GM12878 (cell line): ENCODE measurements at regions not wholly inside any gene's neighbourhood (a gene's known extent, or its start where the extent isn't known, plus 50 kb on each side); places are given as distances from the start of the nearest gene placed in this dataset.

Experiments
- ATAC-seq: fragments of 200-7000 bp; cut with Tn5 transposase; 3 replicates; pipeline ENCODE4 v1.9.1; 2020; ENCODE audit warnings: mild to moderate bottlenecking, moderate library complexity
- BruUV-seq: library from RNA; stranded (reverse); fragments of 400-500 nt; replicated peaks from 2 replicates; lab custom pipeline; 2021; lab: Mats Ljungman, UMichigan
- CTCF ChIA-PET: fragments of 300-600 bp; sonication (Branson Sonifier 250); formaldehyde crosslinking; extraction: SDS; loops from one replicate; lab custom pipeline; 2021; ENCODE audit warnings: inconsistent platforms; lab: Yijun Ruan, JAX
- POLR2A ChIA-PET: fragments of 350-600 bp; formaldehyde crosslinking; extraction: SDS; loops from one replicate; lab custom pipeline; 2021; ENCODE audit warnings: inconsistent platforms; lab: Charles Lee
- RAD21 ChIA-PET: fragments of 300-600 bp; sonication (Branson Sonifier 250); formaldehyde crosslinking; loops from one replicate; lab custom pipeline; 2023; ENCODE audit warnings: antibody characterized with exemption; ENCODE audit not compliant: unreplicated experiment; lab: Charles Lee
- SMC1A ChIA-PET: fragments of 300-600 bp; sonication (Branson Sonifier 250); formaldehyde crosslinking; loops from one replicate; lab custom pipeline; 2023; ENCODE audit not compliant: unreplicated experiment, uncharacterized antibody; lab: Charles Lee
- DNase-seq: peaks from one replicate; pipeline ENCODE4 v3.0.0-alpha.2; 2011; ENCODE audit warnings: low read depth, low spot score
- FAIRE-seq: peaks from 3 replicates; lab custom pipeline; 2011; peaks lifted over from hg19 to GRCh38; lab: Jason Lieb, UNC
- H2AFZ ChIP-seq: 2 replicates; pipeline ENCODE4 v1.6.0; 2011; ENCODE audit warnings: low read depth, low read length, control low read depth; ENCODE audit not compliant: control insufficient read depth
- H3K27ac ChIP-seq: 2 replicates; pipeline ENCODE4 v1.5.1; 2011; ENCODE audit warnings: control low read depth; ENCODE audit not compliant: control insufficient read depth, insufficient read depth
- H3K27me3 ChIP-seq, 2 experiments: replicated peaks in 1 of 2; 2 replicates each; pipeline versions ENCODE4 v1.6.0 to v1.6.1; 2011; ENCODE audit warnings: low read length in 1 of 2; ENCODE audit not compliant: control insufficient read depth in 2 of 2, insufficient read depth in 2 of 2
- H3K36me3 ChIP-seq, 2 experiments: 2 replicates each; pipeline ENCODE4 v1.5.1; 2011; ENCODE audit warnings: low read length in 1 of 2; ENCODE audit not compliant: control insufficient read depth in 2 of 2, insufficient read depth in 2 of 2
- H3K4me1 ChIP-seq: 2 replicates; pipeline ENCODE4 v1.6.1; 2011; ENCODE audit warnings: mild to moderate bottlenecking, low read length, moderate library complexity, mixed read lengths; ENCODE audit not compliant: control insufficient read depth, insufficient read depth
- H3K4me2 ChIP-seq: 2 replicates; pipeline ENCODE4 v1.6.0; 2011; ENCODE audit warnings: control low read depth; ENCODE audit not compliant: control insufficient read depth, insufficient read depth
- H3K4me3 ChIP-seq: fragments of 200-600 bp; sonication (generic); 2 replicates; pipeline ENCODE4 v1.5.1; 2016
- H3K79me2 ChIP-seq: 2 replicates; pipeline ENCODE4 v1.6.0; 2011; ENCODE audit warnings: low read length; ENCODE audit not compliant: control insufficient read depth, insufficient read depth
- H3K9ac ChIP-seq: 2 replicates; pipeline ENCODE4 v1.8.0; 2011; ENCODE audit warnings: low read length, control low read depth, mixed read lengths; ENCODE audit not compliant: control insufficient read depth, insufficient read depth
- H3K9me3 ChIP-seq: replicated peaks from 3 replicates; pipeline ENCODE4 v1.5.1; 2011; ENCODE audit warnings: mild to moderate bottlenecking, low read length; ENCODE audit not compliant: control insufficient read depth, insufficient read depth
- H4K20me1 ChIP-seq: 2 replicates; pipeline ENCODE4 v1.6.0; 2011; ENCODE audit not compliant: control insufficient read depth, insufficient read depth
- BACH1 ChIP-seq: fragments of 450-650 bp; IDR thresholded peaks from 2 replicates; pipeline ENCODE4 v1.6.1; 2017; ENCODE audit warnings: mild to moderate bottlenecking, borderline replicate concordance
- CEBPB ChIP-seq, 2 experiments: fragments of 150-350 bp in 1 of 2; IDR thresholded peaks; 2 replicates each; pipeline ENCODE4 v1.6.1; 2012 to 2014; ENCODE audit warnings: low read depth in 2 of 2, low read length in 2 of 2, borderline replicate concordance in 1 of 2, inconsistent platforms in 1 of 2
- EED ChIP-seq: sonication (generic); IDR thresholded peaks from 2 replicates; pipeline ENCODE4 v1.6.1; 2016; ENCODE audit warnings: antibody characterized with exemption, low read depth
- HDAC6 ChIP-seq: fragments of 200-600 bp; sonication (generic); IDR thresholded peaks from one replicate; pipeline ENCODE4 v1.8.0; 2017; ENCODE audit warnings: antibody characterized with exemption; ENCODE audit not compliant: unreplicated experiment
- KAT2A ChIP-seq: conservative IDR thresholded peaks from 2 replicates; pipeline ENCODE4 v1.6.1; 2011; ENCODE audit warnings: low read depth, low read length; ENCODE audit not compliant: control insufficient read depth
- MEF2B ChIP-seq: fragments of 450-650 bp; IDR thresholded peaks from 2 replicates; pipeline ENCODE4 v1.6.1; 2018; ENCODE audit warnings: mild to moderate bottlenecking, moderate library complexity; ENCODE audit not compliant: partially characterized antibody, poor library complexity, severe bottlenecking
- NFIC ChIP-seq: IDR thresholded peaks from 2 replicates; pipeline ENCODE4 v1.6.1; 2012; ENCODE audit warnings: low read depth, mild to moderate bottlenecking, inconsistent platforms, low read length, moderate library complexity
- PAX5 ChIP-seq: IDR thresholded peaks from 2 replicates; pipeline ENCODE4 v1.6.1; 2011; ENCODE audit warnings: low read depth, low read length, borderline replicate concordance
- RCOR1 ChIP-seq: conservative IDR thresholded peaks from 2 replicates; pipeline ENCODE4 v1.6.1; 2012; ENCODE audit warnings: low read depth, low read length, improper control_type of control experiment
- SPI1 ChIP-seq: IDR thresholded peaks from 2 replicates; pipeline ENCODE4 v1.6.1; 2011; ENCODE audit warnings: low read depth, mild to moderate bottlenecking, low read length, moderate library complexity, borderline replicate concordance; ENCODE audit not compliant: insufficient read depth
- SUZ12 ChIP-seq: fragments of 200-600 bp; sonication (generic); IDR thresholded peaks from one replicate; pipeline ENCODE4 v1.6.1; 2018; ENCODE audit warnings: antibody characterized with exemption, mild to moderate bottlenecking; ENCODE audit not compliant: unreplicated experiment
- TBL1XR1 ChIP-seq: IDR thresholded peaks from 2 replicates; pipeline ENCODE4 v1.6.1; 2012; ENCODE audit warnings: low read depth, low read length, improper control_type of control experiment
- TCF7 ChIP-seq: IDR thresholded peaks from 2 replicates; pipeline ENCODE4 v1.6.1; 2014; ENCODE audit warnings: antibody characterized with exemption, borderline replicate concordance
- ZNF207 ChIP-seq: fragments of 450-650 bp; IDR thresholded peaks from 2 replicates; pipeline ENCODE4 v1.6.1; 2014; ENCODE audit warnings: antibody characterized with exemption, mild to moderate bottlenecking, borderline replicate concordance
- in situ Hi-C: fragments of 300-500 bp; cut with MboI; formaldehyde crosslinking; loops from 9 replicates; pipeline ENCODE4 v1.14.3; 2018; ENCODE audit warnings: mixed read lengths
- intact Hi-C: fragments of 100-400 bp; cut with micrococcal nuclease; formaldehyde crosslinking; loops from one replicate; pipeline ENCODE4 v1.14.2; 2022; ENCODE audit not compliant: unreplicated experiment
- TF ChIP-seq, protein P1 (sequence below): IDR thresholded peaks from 2 replicates; pipeline ENCODE4 v1.6.1; 2012; ENCODE audit warnings: low read depth, low read length, improper control_type of control experiment
- TF ChIP-seq, protein P2 (sequence below): fragments of 450-650 bp; IDR thresholded peaks from 2 replicates; pipeline ENCODE4 v1.6.1; 2017; ENCODE audit warnings: mild to moderate bottlenecking, moderate library complexity
- TF ChIP-seq, protein P3 (sequence below): IDR thresholded peaks from 2 replicates; pipeline ENCODE4 v1.6.1; 2012; ENCODE audit warnings: low read length, inconsistent platforms

DNA sequence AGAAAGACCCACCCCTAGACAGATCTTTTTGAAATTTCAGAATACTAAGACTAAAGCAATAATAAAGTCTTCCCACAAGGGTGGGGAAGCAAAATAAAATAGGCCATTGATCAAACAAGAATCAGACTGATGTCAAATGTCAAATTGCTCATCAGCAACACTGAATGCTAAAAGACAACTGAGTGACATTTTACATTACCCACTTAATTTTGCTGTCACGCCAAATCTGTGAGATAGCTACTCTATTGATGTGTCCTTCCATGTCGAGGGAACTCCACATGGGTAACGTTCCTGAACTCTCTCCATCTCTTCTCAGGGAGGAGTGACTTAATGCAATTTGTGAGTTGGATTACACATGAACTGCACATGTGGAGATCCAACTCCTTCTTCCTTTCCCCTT, 271.7 kb upstream of the CAMK1G start (continued):
- TF ChIP-seq, protein P1, sequence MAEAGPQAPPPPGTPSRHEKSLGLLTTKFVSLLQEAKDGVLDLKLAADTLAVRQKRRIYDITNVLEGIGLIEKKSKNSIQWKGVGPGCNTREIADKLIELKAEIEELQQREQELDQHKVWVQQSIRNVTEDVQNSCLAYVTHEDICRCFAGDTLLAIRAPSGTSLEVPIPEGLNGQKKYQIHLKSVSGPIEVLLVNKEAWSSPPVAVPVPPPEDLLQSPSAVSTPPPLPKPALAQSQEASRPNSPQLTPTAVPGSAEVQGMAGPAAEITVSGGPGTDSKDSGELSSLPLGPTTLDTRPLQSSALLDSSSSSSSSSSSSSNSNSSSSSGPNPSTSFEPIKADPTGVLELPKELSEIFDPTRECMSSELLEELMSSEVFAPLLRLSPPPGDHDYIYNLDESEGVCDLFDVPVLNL: no peak
- TF ChIP-seq, protein P2, sequence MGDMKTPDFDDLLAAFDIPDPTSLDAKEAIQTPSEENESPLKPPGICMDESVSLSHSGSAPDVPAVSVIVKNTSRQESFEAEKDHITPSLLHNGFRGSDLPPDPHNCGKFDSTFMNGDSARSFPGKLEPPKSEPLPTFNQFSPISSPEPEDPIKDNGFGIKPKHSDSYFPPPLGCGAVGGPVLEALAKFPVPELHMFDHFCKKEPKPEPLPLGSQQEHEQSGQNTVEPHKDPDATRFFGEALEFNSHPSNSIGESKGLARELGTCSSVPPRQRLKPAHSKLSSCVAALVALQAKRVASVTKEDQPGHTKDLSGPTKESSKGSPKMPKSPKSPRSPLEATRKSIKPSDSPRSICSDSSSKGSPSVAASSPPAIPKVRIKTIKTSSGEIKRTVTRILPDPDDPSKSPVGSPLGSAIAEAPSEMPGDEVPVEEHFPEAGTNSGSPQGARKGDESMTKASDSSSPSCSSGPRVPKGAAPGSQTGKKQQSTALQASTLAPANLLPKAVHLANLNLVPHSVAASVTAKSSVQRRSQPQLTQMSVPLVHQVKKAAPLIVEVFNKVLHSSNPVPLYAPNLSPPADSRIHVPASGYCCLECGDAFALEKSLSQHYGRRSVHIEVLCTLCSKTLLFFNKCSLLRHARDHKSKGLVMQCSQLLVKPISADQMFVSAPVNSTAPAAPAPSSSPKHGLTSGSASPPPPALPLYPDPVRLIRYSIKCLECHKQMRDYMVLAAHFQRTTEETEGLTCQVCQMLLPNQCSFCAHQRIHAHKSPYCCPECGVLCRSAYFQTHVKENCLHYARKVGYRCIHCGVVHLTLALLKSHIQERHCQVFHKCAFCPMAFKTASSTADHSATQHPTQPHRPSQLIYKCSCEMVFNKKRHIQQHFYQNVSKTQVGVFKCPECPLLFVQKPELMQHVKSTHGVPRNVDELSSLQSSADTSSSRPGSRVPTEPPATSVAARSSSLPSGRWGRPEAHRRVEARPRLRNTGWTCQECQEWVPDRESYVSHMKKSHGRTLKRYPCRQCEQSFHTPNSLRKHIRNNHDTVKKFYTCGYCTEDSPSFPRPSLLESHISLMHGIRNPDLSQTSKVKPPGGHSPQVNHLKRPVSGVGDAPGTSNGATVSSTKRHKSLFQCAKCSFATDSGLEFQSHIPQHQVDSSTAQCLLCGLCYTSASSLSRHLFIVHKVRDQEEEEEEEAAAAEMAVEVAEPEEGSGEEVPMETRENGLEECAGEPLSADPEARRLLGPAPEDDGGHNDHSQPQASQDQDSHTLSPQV: no peak
- TF ChIP-seq SUZ12 (no peak), NFIC (no peak), HDAC6 (no peak), PAX5 (no peak), CEBPB (IDR thresholded peaks at IDR 0.05; ENCODE audit: borderline replicate concordance in 1 of 2, low read depth in 2 of 2, low read length in 2 of 2) (no peak)

- Histone ChIP-seq H3K9ac (no peak overlapping the region), H3K4me2 (no peak overlapping the region), H3K9me3 (no peaks in the 10 kb centered on the region), H3K4me1 (no peaks in the 10 kb centered on the region), H3K27ac (no peak overlapping the region), H2AFZ (no peak overlapping the region), H3K27me3 (no peaks in the 10 kb centered on the region; a peak in 1 of 4 replicates), H3K79me2 (no peaks in the 10 kb centered on the region), H3K36me3 (no peaks in the 10 kb centered on the region), H3K4me3 (no peak overlapping the region), H4K20me1 (no peaks in the 10 kb centered on the region)
- ATAC-seq (no peak), FAIRE-seq (no peak), DNase-seq (no peak)
- intact Hi-C loops: no loop called here
- ChIA-PET CTCF (interaction anchor here (1.0 kb wide), 1 partner anchor 55 kb away, joined by 3 read pairs; no protein-coding TSS in a partner anchor), SMC1A (no interaction called here), POLR2A (no interaction called here), RAD21 (no interaction called here)
- in situ Hi-C loops: no loop called here
- BruUV-seq: no TSS peak
- TF ChIP-seq TCF7: no peak
- TF ChIP-seq, protein P3, sequence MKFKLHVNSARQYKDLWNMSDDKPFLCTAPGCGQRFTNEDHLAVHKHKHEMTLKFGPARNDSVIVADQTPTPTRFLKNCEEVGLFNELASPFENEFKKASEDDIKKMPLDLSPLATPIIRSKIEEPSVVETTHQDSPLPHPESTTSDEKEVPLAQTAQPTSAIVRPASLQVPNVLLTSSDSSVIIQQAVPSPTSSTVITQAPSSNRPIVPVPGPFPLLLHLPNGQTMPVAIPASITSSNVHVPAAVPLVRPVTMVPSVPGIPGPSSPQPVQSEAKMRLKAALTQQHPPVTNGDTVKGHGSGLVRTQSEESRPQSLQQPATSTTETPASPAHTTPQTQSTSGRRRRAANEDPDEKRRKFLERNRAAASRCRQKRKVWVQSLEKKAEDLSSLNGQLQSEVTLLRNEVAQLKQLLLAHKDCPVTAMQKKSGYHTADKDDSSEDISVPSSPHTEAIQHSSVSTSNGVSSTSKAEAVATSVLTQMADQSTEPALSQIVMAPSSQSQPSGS: no peak
- no peak for TF ChIP-seq MEF2B
- no peak for TF ChIP-seq SPI1
- no peak for TF ChIP-seq TBL1XR1
- TF ChIP-seq BACH1: no peak
- TF ChIP-seq, protein P1: no peak
- no peak for TF ChIP-seq RCOR1
- TF ChIP-seq KAT2A: no peak
- no peak for TF ChIP-seq EED
- no peak for TF ChIP-seq ZNF207
Measured at GRCh38 chr1:209316929-209317328, 266.6 kb upstream of the CAMK1G start.
